ENCODE measurements at regions not wholly inside any gene's neighbourhood (a gene's known extent, or its start where the extent isn't known, plus 50 kb on each side); places are given as distances from the start of the nearest gene placed in this dataset.

- Histone ChIP-seq H3K36me3 (ENCODE audit: low read depth) (no peaks in the 10 kb centered on the region), H3K4me3 (no peak overlapping the region), H3K9me3 (peaks cover 5% of the 10 kb centered on the region), H3K4me1 (ENCODE audit: low read depth) (no peaks in the 10 kb centered on the region)
- no peak for ATAC-seq
- intact Hi-C loops (cut with DNase I, micrococcal nuclease): no loop called here
- TF ChIP-seq CTCF (IDR thresholded peaks at IDR 0.05): no peak
- no peak for DNase-seq
Observed at GRCh38 chr4:160283081-160283480, 1180.2 kb downstream of the RAPGEF2 start.

- Histone ChIP-seq H3K4me3 (no peak overlapping the region), H3K36me3 (ENCODE audit: low read depth) (no peaks in the 10 kb centered on the region), H3K4me1 (ENCODE audit: low read depth) (no peaks in the 10 kb centered on the region), H3K9me3 (peaks cover 3% of the 10 kb centered on the region)
- ATAC-seq (no peak), DNase-seq (no peak)
- TF ChIP-seq CTCF (IDR thresholded peaks at IDR 0.05): no peak
- intact Hi-C loops (cut with DNase I, micrococcal nuclease): no loop called here
Observed at GRCh38 chr4:160284516-160284915, 1181.6 kb downstream of the RAPGEF2 start.

- Histone ChIP-seq H3K36me3 (ENCODE audit: low read depth) (no peaks in the 10 kb centered on the region), H3K4me1 (ENCODE audit: low read depth) (no peaks in the 10 kb centered on the region), H3K9me3 (peaks cover 3% of the 10 kb centered on the region), H3K4me3 (no peak overlapping the region)
- no peak for TF ChIP-seq CTCF (IDR thresholded peaks at IDR 0.05)
- DNase-seq (no peak), ATAC-seq (no peak)
- intact Hi-C loops (cut with DNase I, micrococcal nuclease): no loop called here
Observed at GRCh38 chr4:160286051-160286450, 1183.2 kb downstream of the RAPGEF2 start.

- Histone ChIP-seq H3K4me1 (ENCODE audit: low read depth) (no peaks in the 10 kb centered on the region), H3K9me3 (no peaks in the 10 kb centered on the region), H3K4me3 (no peak overlapping the region), H3K36me3 (ENCODE audit: low read depth) (no peaks in the 10 kb centered on the region)
- intact Hi-C loops (cut with DNase I, micrococcal nuclease): no loop called here
- ATAC-seq (no peak), DNase-seq (no peak)
- no peak for TF ChIP-seq CTCF (IDR thresholded peaks at IDR 0.05)
Observed at GRCh38 chr4:160296476-160296875, 1193.6 kb downstream of the RAPGEF2 start.

GRCh38 chr4:160299177-160299576 is 1196.3 kb downstream of the RAPGEF2 start:
- Histone ChIP-seq H3K36me3 (ENCODE audit: low read depth) (no peaks in the 10 kb centered on the region), H3K4me1 (ENCODE audit: low read depth) (no peaks in the 10 kb centered on the region), H3K4me3 (no peak overlapping the region), H3K9me3 (no peaks in the 10 kb centered on the region)
- ATAC-seq (no peak), DNase-seq (no peak)
- intact Hi-C loops (cut with DNase I, micrococcal nuclease): no loop called here
- TF ChIP-seq CTCF (IDR thresholded peaks at IDR 0.05): no peak

GRCh38 chr4:160299608-160300007 is 1196.7 kb downstream of the RAPGEF2 start:
- intact Hi-C loops (cut with DNase I, micrococcal nuclease): no loop called here
- no peak for DNase-seq

More at GRCh38 chr4:160299608-160300007, 1196.7 kb downstream of the RAPGEF2 start:
- Histone ChIP-seq H3K36me3 (ENCODE audit: low read depth) (no peaks in the 10 kb centered on the region), H3K9me3 (no peaks in the 10 kb centered on the region), H3K4me1 (ENCODE audit: low read depth) (no peaks in the 10 kb centered on the region), H3K4me3 (no peak overlapping the region)
- no peak for TF ChIP-seq CTCF (IDR thresholded peaks at IDR 0.05)
- ATAC-seq: no peak

Data from mucosa of descending colon (tissue), 3 donors.